HEK293 (cell line): ENCODE measurements at regions not wholly inside any gene's neighbourhood (a gene's known extent, or its start where the extent isn't known, plus 50 kb on each side); places are given as distances from the start of the nearest gene placed in this dataset.

Experiments used
- CTCF ChIA-PET: fragments of 350-600 bp; formaldehyde crosslinking; extraction: SDS; loops from one replicate; lab custom pipeline; 2021; ENCODE audit warnings: antibody characterized with exemption; lab: Yijun Ruan, JAX
- POLR2A ChIA-PET: fragments of 300-600 bp; formaldehyde crosslinking; extraction: SDS; loops from one replicate; lab custom pipeline; 2020; ENCODE audit warnings: antibody characterized with exemption, inconsistent platforms; lab: Yijun Ruan, JAX
- H3K27ac ChIP-seq: fragments of 200-500 bp; sonication (Bioruptor generic); 2 replicates; pipeline ENCODE4 v1.5.1; 2014; ENCODE audit warnings: low read depth, low read length, control low read depth, inconsistent platforms; ENCODE audit errors: extremely low read depth
- H3K36me3 ChIP-seq, 2 experiments: fragments of 200-500 bp in 1 of 2; sonication (Bioruptor generic) in 1 of 2; 1 replicate in 1 of 2; 2 replicates in 1 of 2; pipeline ENCODE4 v1.5.1; 2014 to 2017; ENCODE audit warnings: inconsistent platforms in 2 of 2, low read length in 2 of 2; ENCODE audit not compliant: control insufficient read depth in 2 of 2, insufficient read depth in 1 of 2
- H3K4me1 ChIP-seq: fragments of 200-500 bp; sonication (Bioruptor generic); 2 replicates; pipeline ENCODE4 v1.5.1; 2014; ENCODE audit warnings: mild to moderate bottlenecking, low read length, inconsistent platforms; ENCODE audit not compliant: control insufficient read depth, insufficient read depth
- H3K4me3 ChIP-seq: 2 replicates; pipeline ENCODE4 v1.5.1; 2011; ENCODE audit warnings: low read depth, mild to moderate bottlenecking, control low read depth, low read length, moderate library complexity
- H3K9me3 ChIP-seq: fragments of 200-500 bp; sonication (Bioruptor generic); 2 replicates; pipeline ENCODE4 v1.5.1; 2014; ENCODE audit warnings: low read depth, low read length, inconsistent platforms; ENCODE audit not compliant: control insufficient read depth, insufficient read depth
- BCL11B ChIP-seq: fragments of 450-650 bp; formaldehyde crosslinking; IDR thresholded peaks from 2 replicates; pipeline ENCODE4 v1.5.1; 2016; ENCODE audit warnings: low read depth, missing biosample characterization, missing genetic modification characterization
- CTCF ChIP-seq: fragments of 450-650 bp; formaldehyde crosslinking; IDR thresholded peaks from 2 replicates; pipeline ENCODE4 v1.5.1; 2016; ENCODE audit warnings: missing biosample characterization, missing genetic modification characterization
- HOXA7 ChIP-seq: sonication (generic); formaldehyde crosslinking; IDR thresholded peaks from 2 replicates; pipeline ENCODE4 v1.8.1; 2022; ENCODE audit warnings: missing genetic modification reagents, borderline replicate concordance
- REST ChIP-seq: fragments of 450-650 bp; formaldehyde crosslinking; IDR thresholded peaks from 2 replicates; pipeline ENCODE4 v1.5.1; 2016; ENCODE audit warnings: missing biosample characterization, missing genetic modification characterization
- SP7 ChIP-seq: fragments of 450-650 bp; formaldehyde crosslinking; IDR thresholded peaks from 2 replicates; pipeline ENCODE4 v1.5.1; 2016; ENCODE audit warnings: missing biosample characterization, missing genetic modification characterization
- TRIM28 ChIP-seq: IDR thresholded peaks from 2 replicates; pipeline ENCODE4 v1.6.1; 2011; ENCODE audit warnings: low read length, control low read depth, borderline replicate concordance
- YY1 ChIP-seq: fragments of 450-650 bp; formaldehyde crosslinking; IDR thresholded peaks from 2 replicates; pipeline ENCODE4 v1.5.1; 2018; ENCODE audit warnings: missing biosample characterization, missing genetic modification characterization
- ZNF184 ChIP-seq: fragments of 450-650 bp; IDR thresholded peaks from 2 replicates; pipeline ENCODE4 v1.5.1; 2018; ENCODE audit warnings: missing biosample characterization, mild to moderate bottlenecking, missing genetic modification characterization
- ZNF214 ChIP-seq: fragments of 450-650 bp; formaldehyde crosslinking; IDR thresholded peaks from 2 replicates; pipeline ENCODE4 v1.5.1; 2017; ENCODE audit warnings: missing biosample characterization, mild to moderate bottlenecking, missing genetic modification characterization, borderline replicate concordance
- ZNF423 ChIP-seq: fragments of 450-650 bp; formaldehyde crosslinking; IDR thresholded peaks from 2 replicates; pipeline ENCODE4 v1.5.1; 2016; ENCODE audit warnings: missing biosample characterization, missing genetic modification characterization
- ZNF426 ChIP-seq: fragments of 450-650 bp; formaldehyde crosslinking; IDR thresholded peaks from 2 replicates; pipeline ENCODE4 v1.5.1; 2017; ENCODE audit warnings: missing biosample characterization, missing genetic modification characterization, mild to moderate bottlenecking, inconsistent platforms, moderate library complexity
- ZNF473 ChIP-seq: fragments of 450-650 bp; formaldehyde crosslinking; IDR thresholded peaks from 2 replicates; pipeline ENCODE4 v1.5.1; 2017; ENCODE audit warnings: missing biosample characterization, missing genetic modification characterization
- ZNF645 ChIP-seq: fragments of 450-650 bp; formaldehyde crosslinking; IDR thresholded peaks from 2 replicates; pipeline ENCODE4; 2016; ENCODE audit warnings: missing biosample characterization, missing genetic modification characterization
- ZNF747 ChIP-seq: fragments of 450-650 bp; formaldehyde crosslinking; IDR thresholded peaks from 2 replicates; pipeline ENCODE4 v1.5.1; 2016; ENCODE audit warnings: missing biosample characterization, missing genetic modification characterization
- ZNF768 ChIP-seq: fragments of 450-650 bp; formaldehyde crosslinking; IDR thresholded peaks from 2 replicates; pipeline ENCODE4 v1.5.1; 2018; ENCODE audit warnings: missing biosample characterization, mild to moderate bottlenecking, missing genetic modification characterization
- ZNF776 ChIP-seq: fragments of 450-650 bp; formaldehyde crosslinking; IDR thresholded peaks from 2 replicates; pipeline ENCODE4 v1.5.0; 2017; ENCODE audit warnings: missing biosample characterization, missing genetic modification characterization, borderline replicate concordance
- ZNF830 ChIP-seq: fragments of 450-650 bp; IDR thresholded peaks from 2 replicates; pipeline ENCODE4 v1.5.0; 2018; ENCODE audit warnings: missing biosample characterization, missing genetic modification characterization, low read depth, mild to moderate bottlenecking, moderate library complexity
- ZSCAN23 ChIP-seq: fragments of 450-650 bp; formaldehyde crosslinking; IDR thresholded peaks from 2 replicates; pipeline ENCODE4 v1.5.1; 2016; ENCODE audit warnings: missing biosample characterization, missing genetic modification characterization

- TF ChIP-seq ZNF184 (tag by site-specific recombination) = no peak
- TF ChIP-seq ZNF426 (tag by site-specific recombination) = no peak
- no peak for TF ChIP-seq ZNF830
- no peak for TF ChIP-seq ZNF645 (tag by site-specific recombination)
- TF ChIP-seq YY1 (tag by site-specific recombination) = no peak
Observed at GRCh38 chr1:113291777-113292602, 98.3 kb upstream of the MAGI3 start (continued).

GRCh38 chr1:113292603-113293255, 97.6 kb upstream of the MAGI3 start:
- Histone ChIP-seq H3K36me3 (no peaks in the 10 kb centered on the region), H3K9me3 (no peaks in the 10 kb centered on the region), H3K27ac (no peak overlapping the region), H3K4me1 (no peaks in the 10 kb centered on the region), H3K4me3 (no peak overlapping the region)
- ChIA-PET CTCF (interaction anchor here (1.4 kb wide), 1 partner anchor 13 kb away, joined by 5 read pairs; no protein-coding TSS in a partner anchor), POLR2A (no interaction called here)
- TF ChIP-seq ZNF768 (tag by site-specific recombination) = no peak

GRCh38 chr1:113293256-113293626, 97.1 kb upstream of the MAGI3 start:
- TF ChIP-seq ZNF747 (tag by site-specific recombination) = no peak
- no peak for TF ChIP-seq ZNF214 (tag by site-specific recombination)
- TF ChIP-seq ZNF423 (tag by site-specific recombination) = no peak
- TF ChIP-seq CTCF (tag by site-specific recombination) = no peak
- TF ChIP-seq ZSCAN23 (tag by site-specific recombination) = no peak
- no peak for TF ChIP-seq ZNF473
- no peak for TF ChIP-seq TRIM28
- TF ChIP-seq SP7 (tag by site-specific recombination) = no peak
- no peak for TF ChIP-seq REST (tag by site-specific recombination)
- no peak for TF ChIP-seq HOXA7 (CRISPR knock-in tag)
- TF ChIP-seq ZNF776 = no peak
- no peak for TF ChIP-seq BCL11B (tag by site-specific recombination)
- H3K4me3 ChIP-seq = no peak overlapping the region
- ChIA-PET POLR2A (no interaction called here), CTCF (interaction anchor here (1.4 kb wide), 1 partner anchor 13 kb away, joined by 5 read pairs; no protein-coding TSS in a partner anchor)
- H3K27ac ChIP-seq = no peak overlapping the region
- H3K36me3 ChIP-seq = no peaks in the 10 kb centered on the region
- no peaks in the 10 kb centered on the region for H3K4me1 ChIP-seq
- H3K9me3 ChIP-seq = no peaks in the 10 kb centered on the region
